ENCODE measurements at regions not wholly inside any gene's neighbourhood (a gene's known extent, or its start where the extent isn't known, plus 50 kb on each side); places are given as distances from the start of the nearest gene placed in this dataset.

DNA sequence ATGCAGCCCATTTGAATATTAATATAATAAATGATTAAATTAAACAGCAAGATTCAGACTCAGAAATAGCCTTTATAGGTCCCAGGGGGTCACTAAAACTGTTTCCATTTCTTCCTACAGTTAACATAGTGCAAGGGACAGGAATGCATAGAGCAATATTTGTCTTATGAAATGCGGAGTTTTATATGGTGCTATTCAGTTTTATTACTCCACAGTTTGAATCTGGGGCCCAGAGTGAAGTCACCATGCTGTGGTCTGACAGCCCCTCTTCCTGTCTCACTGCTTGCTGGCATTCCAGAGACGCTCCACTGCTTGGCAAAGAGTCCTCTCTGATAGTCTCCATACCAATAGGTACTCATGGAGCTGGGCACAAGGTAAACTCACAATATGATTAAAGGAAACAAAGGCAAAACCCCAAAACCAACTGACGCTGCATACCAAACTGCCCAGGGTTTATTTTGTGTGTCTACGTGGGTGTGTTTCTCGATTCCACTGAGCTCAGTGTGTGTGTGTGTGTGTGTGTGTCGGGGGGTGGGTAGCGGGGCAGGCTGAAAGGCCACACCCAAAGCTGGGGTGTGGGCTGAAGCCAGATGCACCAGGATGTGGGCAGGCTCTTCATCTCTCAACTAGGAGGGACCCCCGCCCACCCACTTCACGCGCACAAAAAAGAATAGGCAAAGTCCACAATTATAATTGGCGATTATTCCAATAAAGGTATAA, 277.9 kb downstream of the TSHZ3 start:
- TF ChIP-seq, protein P1, sequence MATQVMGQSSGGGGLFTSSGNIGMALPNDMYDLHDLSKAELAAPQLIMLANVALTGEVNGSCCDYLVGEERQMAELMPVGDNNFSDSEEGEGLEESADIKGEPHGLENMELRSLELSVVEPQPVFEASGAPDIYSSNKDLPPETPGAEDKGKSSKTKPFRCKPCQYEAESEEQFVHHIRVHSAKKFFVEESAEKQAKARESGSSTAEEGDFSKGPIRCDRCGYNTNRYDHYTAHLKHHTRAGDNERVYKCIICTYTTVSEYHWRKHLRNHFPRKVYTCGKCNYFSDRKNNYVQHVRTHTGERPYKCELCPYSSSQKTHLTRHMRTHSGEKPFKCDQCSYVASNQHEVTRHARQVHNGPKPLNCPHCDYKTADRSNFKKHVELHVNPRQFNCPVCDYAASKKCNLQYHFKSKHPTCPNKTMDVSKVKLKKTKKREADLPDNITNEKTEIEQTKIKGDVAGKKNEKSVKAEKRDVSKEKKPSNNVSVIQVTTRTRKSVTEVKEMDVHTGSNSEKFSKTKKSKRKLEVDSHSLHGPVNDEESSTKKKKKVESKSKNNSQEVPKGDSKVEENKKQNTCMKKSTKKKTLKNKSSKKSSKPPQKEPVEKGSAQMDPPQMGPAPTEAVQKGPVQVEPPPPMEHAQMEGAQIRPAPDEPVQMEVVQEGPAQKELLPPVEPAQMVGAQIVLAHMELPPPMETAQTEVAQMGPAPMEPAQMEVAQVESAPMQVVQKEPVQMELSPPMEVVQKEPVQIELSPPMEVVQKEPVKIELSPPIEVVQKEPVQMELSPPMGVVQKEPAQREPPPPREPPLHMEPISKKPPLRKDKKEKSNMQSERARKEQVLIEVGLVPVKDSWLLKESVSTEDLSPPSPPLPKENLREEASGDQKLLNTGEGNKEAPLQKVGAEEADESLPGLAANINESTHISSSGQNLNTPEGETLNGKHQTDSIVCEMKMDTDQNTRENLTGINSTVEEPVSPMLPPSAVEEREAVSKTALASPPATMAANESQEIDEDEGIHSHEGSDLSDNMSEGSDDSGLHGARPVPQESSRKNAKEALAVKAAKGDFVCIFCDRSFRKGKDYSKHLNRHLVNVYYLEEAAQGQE (IDR thresholded peaks at IDR 0.05; ENCODE audit: borderline replicate concordance) = no peak
- H3K27ac ChIP-seq (ENCODE audit: low read length) = no peak overlapping the region
- no peak overlapping the region for H3K4me3 ChIP-seq (ENCODE audit: low read length)
- no peak overlapping the region for H2AFZ ChIP-seq (ENCODE audit: low read depth, low read length)
- H4K20me1 ChIP-seq (ENCODE audit: insufficient read depth) = no peaks in the 10 kb centered on the region
- H3K27me3 ChIP-seq (ENCODE audit: insufficient read depth, low read depth, low read length) = no peaks in the 10 kb centered on the region
- no peak overlapping the region for H3K9ac ChIP-seq (ENCODE audit: low read length)
- no peaks in the 10 kb centered on the region for H3K9me3 ChIP-seq (ENCODE audit: low read length)
- H3K9me2 ChIP-seq (ENCODE audit: insufficient read depth, low read length) = no peaks in the 10 kb centered on the region
- H3K4me2 ChIP-seq (ENCODE audit: low read length) = no peak overlapping the region
- H3K79me2 ChIP-seq (replicated peaks; ENCODE audit: insufficient read depth, low read length) = no peaks in the 10 kb centered on the region
- H3K36me3 ChIP-seq (ENCODE audit: insufficient read depth, low read length) = no peaks in the 10 kb centered on the region
- no peaks in the 10 kb centered on the region for H3F3A ChIP-seq (ENCODE audit: insufficient read depth, low read length, poor library complexity, severe bottlenecking)

DNA sequence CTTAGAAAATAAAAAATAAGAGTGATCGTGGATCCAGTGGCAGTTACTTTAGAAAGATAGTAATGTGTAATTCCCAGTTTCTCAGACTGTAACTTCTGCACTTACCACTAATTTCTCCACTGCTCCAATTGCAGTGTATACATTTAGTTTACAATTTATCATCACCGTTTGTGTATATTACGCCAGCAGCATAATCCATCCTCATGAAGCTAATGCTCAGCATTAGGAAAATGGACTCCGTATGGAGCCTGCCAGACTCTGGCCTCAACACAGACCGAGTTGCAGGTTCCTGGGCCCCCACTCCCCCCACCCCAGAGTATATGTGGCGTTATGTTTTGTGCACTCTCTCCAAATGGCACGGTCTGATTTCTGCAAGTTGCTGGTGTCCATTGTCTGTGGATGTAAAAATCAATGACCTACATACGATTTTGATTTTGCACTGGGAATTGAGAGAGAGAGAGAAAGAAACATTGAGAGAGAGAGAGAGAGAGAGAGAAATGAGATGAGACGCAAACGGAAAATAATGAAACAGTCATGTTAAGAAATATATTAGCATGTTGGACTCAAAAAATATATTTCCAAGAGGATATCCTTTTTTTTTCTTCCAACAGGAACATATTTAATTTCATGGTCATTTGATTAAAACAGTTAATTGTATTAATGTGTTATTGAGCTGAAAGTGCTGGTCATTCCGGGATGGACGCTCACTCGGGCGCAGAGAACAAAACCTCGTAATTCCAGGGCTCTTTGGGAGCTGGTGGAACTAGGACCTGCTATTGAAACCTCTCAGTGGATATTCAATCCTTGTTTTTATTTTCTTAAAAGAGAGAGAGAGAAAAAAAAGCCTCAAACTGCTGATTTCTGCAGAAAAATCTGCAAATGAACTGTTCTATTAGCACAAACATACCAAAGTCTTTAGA, 278.8 kb downstream of the TSHZ3 start:
- Histone ChIP-seq H3K36me3 (ENCODE audit: insufficient read depth, low read length) (no peaks in the 10 kb centered on the region), H3K79me2 (replicated peaks; ENCODE audit: insufficient read depth, low read length) (no peaks in the 10 kb centered on the region), H3K4me3 (ENCODE audit: low read length) (no peak overlapping the region), H4K20me1 (ENCODE audit: insufficient read depth) (no peaks in the 10 kb centered on the region), H3K9me3 (ENCODE audit: low read length) (no peaks in the 10 kb centered on the region), H3K9ac (ENCODE audit: low read length) (no peak overlapping the region), H3F3A (ENCODE audit: insufficient read depth, low read length, poor library complexity, severe bottlenecking) (no peaks in the 10 kb centered on the region), H3K27ac (ENCODE audit: low read length) (no peak overlapping the region), H3K27me3 (ENCODE audit: insufficient read depth, low read depth, low read length) (no peaks in the 10 kb centered on the region), H3K9me2 (ENCODE audit: insufficient read depth, low read length) (no peaks in the 10 kb centered on the region), H2AFZ (ENCODE audit: low read depth, low read length) (no peak overlapping the region), H3K4me2 (ENCODE audit: low read length) (no peak overlapping the region)
- TF ChIP-seq EZH2 (IDR thresholded peaks at IDR 0.05; ENCODE audit: borderline replicate concordance, insufficient read depth, low read length, poor library complexity, severe bottlenecking) = no peak

DNA sequence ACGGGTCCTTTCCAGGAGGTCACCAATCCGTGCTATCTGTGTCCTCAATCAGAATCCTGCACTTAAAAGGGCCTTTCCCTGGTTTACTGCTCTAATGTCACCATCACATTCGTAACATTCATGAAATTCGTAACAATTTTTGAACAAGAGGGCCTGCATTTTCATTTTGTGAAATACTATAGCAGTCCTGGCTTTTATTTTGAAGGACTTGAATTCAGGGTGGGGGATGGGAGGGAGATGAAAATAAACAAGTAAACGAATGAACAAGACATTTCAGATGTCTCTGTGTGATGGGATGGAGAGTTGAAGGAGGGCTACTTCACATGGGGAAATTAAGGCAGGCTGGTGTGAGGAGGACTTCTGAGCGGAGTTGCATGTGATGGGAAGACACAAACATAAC, 281.0 kb downstream of the TSHZ3 start:
- Histone ChIP-seq H3K27ac (ENCODE audit: low read length) (no peak overlapping the region), H3K4me3 (ENCODE audit: low read length) (no peak overlapping the region), H3F3A (ENCODE audit: insufficient read depth, low read length, poor library complexity, severe bottlenecking) (no peaks in the 10 kb centered on the region), H3K4me2 (ENCODE audit: low read length) (no peak overlapping the region), H4K20me1 (ENCODE audit: insufficient read depth) (no peaks in the 10 kb centered on the region), H3K36me3 (ENCODE audit: insufficient read depth, low read length) (no peaks in the 10 kb centered on the region), H3K9me2 (ENCODE audit: insufficient read depth, low read length) (no peaks in the 10 kb centered on the region), H3K79me2 (replicated peaks; ENCODE audit: insufficient read depth, low read length) (no peaks in the 10 kb centered on the region), H3K9me3 (ENCODE audit: low read length) (no peaks in the 10 kb centered on the region), H3K9ac (ENCODE audit: low read length) (no peak overlapping the region), H3K27me3 (ENCODE audit: insufficient read depth, low read depth, low read length) (no peaks in the 10 kb centered on the region), H2AFZ (ENCODE audit: low read depth, low read length) (no peak overlapping the region)
- TF ChIP-seq TAF1 (IDR thresholded peaks at IDR 0.05; ENCODE audit: low read depth) (no peak), EP300 (conservative IDR thresholded peaks at IDR 0.05; ENCODE audit: poor library complexity, severe bottlenecking) (no peak), POLR2AphosphoS5 (IDR thresholded peaks at IDR 0.05) (no peak), SMC3 (conservative IDR thresholded peaks at IDR 0.05; ENCODE audit: poor library complexity) (no peak), RAD21 (conservative IDR thresholded peaks at IDR 0.05) (no peak), EZH2 (IDR thresholded peaks at IDR 0.05; ENCODE audit: borderline replicate concordance, insufficient read depth, low read length, poor library complexity, severe bottlenecking) (no peak), MXI1 (conservative IDR thresholded peaks at IDR 0.05; ENCODE audit: poor library complexity, severe bottlenecking) (no peak)
- TF ChIP-seq, protein P1 (IDR thresholded peaks at IDR 0.05; ENCODE audit: borderline replicate concordance) = no peak
- TF ChIP-seq, protein P2, sequence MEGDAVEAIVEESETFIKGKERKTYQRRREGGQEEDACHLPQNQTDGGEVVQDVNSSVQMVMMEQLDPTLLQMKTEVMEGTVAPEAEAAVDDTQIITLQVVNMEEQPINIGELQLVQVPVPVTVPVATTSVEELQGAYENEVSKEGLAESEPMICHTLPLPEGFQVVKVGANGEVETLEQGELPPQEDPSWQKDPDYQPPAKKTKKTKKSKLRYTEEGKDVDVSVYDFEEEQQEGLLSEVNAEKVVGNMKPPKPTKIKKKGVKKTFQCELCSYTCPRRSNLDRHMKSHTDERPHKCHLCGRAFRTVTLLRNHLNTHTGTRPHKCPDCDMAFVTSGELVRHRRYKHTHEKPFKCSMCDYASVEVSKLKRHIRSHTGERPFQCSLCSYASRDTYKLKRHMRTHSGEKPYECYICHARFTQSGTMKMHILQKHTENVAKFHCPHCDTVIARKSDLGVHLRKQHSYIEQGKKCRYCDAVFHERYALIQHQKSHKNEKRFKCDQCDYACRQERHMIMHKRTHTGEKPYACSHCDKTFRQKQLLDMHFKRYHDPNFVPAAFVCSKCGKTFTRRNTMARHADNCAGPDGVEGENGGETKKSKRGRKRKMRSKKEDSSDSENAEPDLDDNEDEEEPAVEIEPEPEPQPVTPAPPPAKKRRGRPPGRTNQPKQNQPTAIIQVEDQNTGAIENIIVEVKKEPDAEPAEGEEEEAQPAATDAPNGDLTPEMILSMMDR (IDR thresholded peaks at IDR 0.05; ENCODE audit: poor library complexity, severe bottlenecking) = no peak

All from neural cell (in vitro differentiated cells).